ENCODE measurements at regions not wholly inside any gene's neighbourhood (a gene's known extent, or its start where the extent isn't known, plus 50 kb on each side); places are given as distances from the start of the nearest gene placed in this dataset.

DNA sequence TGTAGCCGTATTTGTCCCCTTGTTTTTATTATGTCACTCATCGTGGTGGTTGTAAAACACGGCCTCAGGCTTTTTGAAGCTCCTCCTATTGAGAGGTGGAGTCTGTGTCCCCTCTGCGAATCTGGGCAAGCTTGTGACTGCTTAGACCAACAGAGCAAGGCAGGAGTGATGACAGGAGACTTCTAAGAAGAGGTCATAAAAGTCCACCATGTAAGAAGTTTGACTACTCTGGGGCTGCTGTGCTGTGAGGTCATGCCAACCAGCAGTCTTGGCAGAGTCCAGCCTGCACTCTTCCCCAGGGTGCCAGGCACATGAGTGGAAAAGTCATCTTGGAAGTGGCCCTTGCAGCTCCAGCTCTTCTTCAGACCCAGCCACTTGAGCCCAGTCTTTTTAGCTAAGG is 83.8 kb upstream of the SPTBN1 start:
- TF ChIP-seq, protein P1, sequence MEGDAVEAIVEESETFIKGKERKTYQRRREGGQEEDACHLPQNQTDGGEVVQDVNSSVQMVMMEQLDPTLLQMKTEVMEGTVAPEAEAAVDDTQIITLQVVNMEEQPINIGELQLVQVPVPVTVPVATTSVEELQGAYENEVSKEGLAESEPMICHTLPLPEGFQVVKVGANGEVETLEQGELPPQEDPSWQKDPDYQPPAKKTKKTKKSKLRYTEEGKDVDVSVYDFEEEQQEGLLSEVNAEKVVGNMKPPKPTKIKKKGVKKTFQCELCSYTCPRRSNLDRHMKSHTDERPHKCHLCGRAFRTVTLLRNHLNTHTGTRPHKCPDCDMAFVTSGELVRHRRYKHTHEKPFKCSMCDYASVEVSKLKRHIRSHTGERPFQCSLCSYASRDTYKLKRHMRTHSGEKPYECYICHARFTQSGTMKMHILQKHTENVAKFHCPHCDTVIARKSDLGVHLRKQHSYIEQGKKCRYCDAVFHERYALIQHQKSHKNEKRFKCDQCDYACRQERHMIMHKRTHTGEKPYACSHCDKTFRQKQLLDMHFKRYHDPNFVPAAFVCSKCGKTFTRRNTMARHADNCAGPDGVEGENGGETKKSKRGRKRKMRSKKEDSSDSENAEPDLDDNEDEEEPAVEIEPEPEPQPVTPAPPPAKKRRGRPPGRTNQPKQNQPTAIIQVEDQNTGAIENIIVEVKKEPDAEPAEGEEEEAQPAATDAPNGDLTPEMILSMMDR (IDR thresholded peaks at IDR 0.05; ENCODE audit: low read depth, low read length): no peak
- H3K4me3 ChIP-seq (replicated peaks in 1 of 2; ENCODE audit: low read depth in 2 of 2, low read length in 2 of 2): no peak overlapping the region
- DNase-seq (ENCODE audit: low read depth in 2 of 2): no peak

DNA sequence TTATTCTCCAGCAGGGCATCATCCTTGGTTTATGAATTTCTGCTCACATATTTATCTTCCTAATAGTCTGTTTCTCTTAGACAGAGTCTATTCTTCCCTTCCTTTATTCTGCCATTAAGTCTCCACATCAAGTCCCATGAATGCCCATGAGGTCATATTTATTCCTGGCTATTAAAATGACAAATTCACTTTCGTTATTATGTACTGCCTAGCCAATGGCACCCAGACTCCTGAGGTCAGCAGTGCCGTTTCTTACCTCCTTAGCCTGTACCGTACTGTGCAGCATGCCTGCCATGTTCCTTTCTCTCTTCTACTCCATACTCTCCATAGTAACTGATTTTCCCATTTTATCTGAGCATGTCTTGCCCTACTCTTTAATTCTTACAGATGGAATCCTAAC is 82.3 kb upstream of the SPTBN1 start:
- no peak for DNase-seq (ENCODE audit: low read depth in 2 of 2)
- no peak overlapping the region for H3K4me3 ChIP-seq (replicated peaks in 1 of 2; ENCODE audit: low read depth in 2 of 2, low read length in 2 of 2)
- TF ChIP-seq, protein P1 (IDR thresholded peaks at IDR 0.05; ENCODE audit: low read depth, low read length): no peak

DNA sequence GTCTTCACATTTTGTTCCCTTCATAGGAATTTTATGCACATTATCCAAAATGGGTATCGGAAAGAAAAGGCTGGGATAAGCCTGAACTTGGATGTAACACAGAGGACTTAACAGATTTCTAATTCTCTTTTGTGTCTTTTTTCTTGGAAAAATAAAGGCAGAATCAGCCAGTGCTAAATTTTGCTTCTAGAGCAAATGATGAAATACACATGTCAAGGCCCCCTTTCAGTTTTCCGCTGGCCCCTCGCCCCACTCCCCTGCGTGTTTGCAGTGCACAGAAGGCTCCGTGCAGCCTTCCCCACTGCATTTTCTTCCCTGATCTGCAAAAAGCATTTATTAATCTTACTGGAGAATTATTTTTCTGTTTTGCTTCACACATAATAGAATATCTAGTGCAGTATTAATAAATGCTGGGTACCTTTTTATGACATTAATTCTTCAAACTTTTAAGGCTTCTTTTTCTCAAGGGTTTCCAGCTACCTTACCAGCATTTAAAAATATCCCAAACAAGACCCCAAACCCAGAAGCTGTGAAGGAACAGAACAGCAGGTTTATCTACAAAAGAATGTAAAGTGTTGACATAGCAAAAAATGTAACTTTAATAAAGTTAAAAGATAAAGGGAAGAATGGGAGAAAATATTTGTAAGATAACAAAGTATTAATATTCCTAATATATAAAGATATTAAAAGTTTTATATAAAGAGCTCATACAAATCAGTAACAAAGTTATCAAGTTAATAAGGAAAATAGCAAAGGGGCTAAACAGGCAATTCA is 81.3 kb upstream of the SPTBN1 start:
- TF ChIP-seq, protein P1 (IDR thresholded peaks at IDR 0.05; ENCODE audit: low read depth, low read length): no peak
- DNase-seq (ENCODE audit: low read depth in 2 of 2): no peak
- no peak overlapping the region for H3K4me3 ChIP-seq (replicated peaks in 1 of 2; ENCODE audit: low read depth in 2 of 2, low read length in 2 of 2)

DNA sequence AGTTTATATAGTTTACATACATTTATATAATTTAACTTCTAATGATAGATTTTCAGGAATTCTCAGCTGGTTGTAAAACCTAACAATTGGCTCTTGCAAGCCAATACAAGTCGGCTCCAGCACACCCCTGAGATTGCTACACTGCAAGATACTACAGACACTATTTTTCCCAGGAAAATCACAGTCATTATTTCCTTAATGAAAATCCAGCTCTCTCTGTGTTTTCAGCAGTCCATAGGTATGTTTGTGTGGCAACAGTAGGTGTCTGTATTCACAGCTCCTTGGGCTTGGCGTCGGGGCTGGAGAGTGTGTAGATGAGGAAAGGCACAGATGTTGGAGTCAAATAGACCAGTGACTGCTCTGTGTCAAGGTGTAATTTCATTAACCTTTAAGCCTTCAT is 78.7 kb upstream of the SPTBN1 start:
- H3K4me3 ChIP-seq (replicated peaks in 1 of 2; ENCODE audit: low read depth in 2 of 2, low read length in 2 of 2): no peak overlapping the region
- TF ChIP-seq, protein P1 (IDR thresholded peaks at IDR 0.05; ENCODE audit: low read depth, low read length): no peak
- no peak for DNase-seq (ENCODE audit: low read depth in 2 of 2)

DNA sequence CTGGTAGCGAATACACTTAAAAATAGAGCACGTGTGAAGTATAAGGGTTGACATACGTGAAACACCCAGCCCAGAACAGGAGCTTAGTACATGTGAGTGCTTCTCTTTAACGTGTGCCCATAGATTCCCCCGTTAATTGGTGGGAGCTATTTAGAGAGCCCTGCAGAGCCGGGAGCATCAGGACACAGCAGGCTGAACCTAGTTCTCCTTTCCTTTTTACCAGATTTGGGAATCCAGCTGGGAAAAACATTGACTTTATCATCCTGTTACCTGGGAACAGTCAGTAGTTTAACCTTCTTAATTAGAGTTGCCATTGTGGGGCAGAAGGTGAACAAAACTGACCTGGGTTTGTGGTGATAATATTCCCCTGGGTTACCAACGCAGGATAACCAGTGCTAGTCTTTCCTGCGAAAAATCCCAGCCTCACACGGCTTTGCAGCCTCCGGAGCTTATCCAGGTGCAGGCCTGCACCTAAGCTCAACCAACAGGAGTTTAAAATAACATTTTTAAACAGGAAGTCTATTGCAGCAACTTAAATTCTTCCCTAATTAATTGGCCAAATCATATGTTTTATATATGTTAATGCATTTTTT is 78.1 kb upstream of the SPTBN1 start:
- TF ChIP-seq, protein P1 (IDR thresholded peaks at IDR 0.05; ENCODE audit: low read depth, low read length): no peak
- DNase-seq (ENCODE audit: low read depth in 2 of 2): no peak
- no peak overlapping the region for H3K4me3 ChIP-seq (replicated peaks in 1 of 2; ENCODE audit: low read depth in 2 of 2, low read length in 2 of 2)

DNA sequence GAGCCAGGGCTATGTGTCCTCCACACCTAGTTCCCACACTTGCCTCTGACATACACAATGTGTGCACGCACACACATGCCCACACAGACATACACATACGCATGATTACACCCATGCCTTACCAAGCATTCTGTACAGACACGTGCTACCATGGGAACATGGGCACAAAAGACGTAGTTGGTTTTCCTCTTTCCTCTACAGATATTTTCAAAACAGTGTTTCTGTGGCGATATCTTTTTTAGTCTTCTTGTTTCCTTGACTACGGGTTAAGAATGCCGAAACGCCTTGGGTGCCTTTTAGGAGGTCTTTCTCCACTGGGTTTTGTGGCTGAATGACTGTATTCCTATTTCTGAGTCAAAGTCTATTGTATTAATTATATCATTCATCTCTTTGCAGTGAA is 75.5 kb upstream of the SPTBN1 start:
- DNase-seq (ENCODE audit: low read depth in 2 of 2): no peak
- H3K4me3 ChIP-seq (replicated peaks in 1 of 2; ENCODE audit: low read depth in 2 of 2, low read length in 2 of 2): no peak overlapping the region
- TF ChIP-seq, protein P1 (IDR thresholded peaks at IDR 0.05; ENCODE audit: low read depth, low read length): no peak

All from cardiac fibroblast (primary cell).